GM10266 (cell line): ENCODE measurements at regions not wholly inside any gene's neighbourhood (a gene's known extent, or its start where the extent isn't known, plus 50 kb on each side); places are given as distances from the start of the nearest gene placed in this dataset.

Experiments
- DNase-seq: peaks from one replicate; pipeline ENCODE4 v3.0.0; 2012; ENCODE audit errors: extremely low spot score
- TF ChIP-seq, protein P1 (sequence below): IDR thresholded peaks from 2 replicates; pipeline ENCODE4 v1.5.1; 2012; ENCODE audit warnings: mild to moderate bottlenecking, low read depth; ENCODE audit not compliant: control insufficient read depth, insufficient read depth; ENCODE audit errors: missing control alignments

DNA sequence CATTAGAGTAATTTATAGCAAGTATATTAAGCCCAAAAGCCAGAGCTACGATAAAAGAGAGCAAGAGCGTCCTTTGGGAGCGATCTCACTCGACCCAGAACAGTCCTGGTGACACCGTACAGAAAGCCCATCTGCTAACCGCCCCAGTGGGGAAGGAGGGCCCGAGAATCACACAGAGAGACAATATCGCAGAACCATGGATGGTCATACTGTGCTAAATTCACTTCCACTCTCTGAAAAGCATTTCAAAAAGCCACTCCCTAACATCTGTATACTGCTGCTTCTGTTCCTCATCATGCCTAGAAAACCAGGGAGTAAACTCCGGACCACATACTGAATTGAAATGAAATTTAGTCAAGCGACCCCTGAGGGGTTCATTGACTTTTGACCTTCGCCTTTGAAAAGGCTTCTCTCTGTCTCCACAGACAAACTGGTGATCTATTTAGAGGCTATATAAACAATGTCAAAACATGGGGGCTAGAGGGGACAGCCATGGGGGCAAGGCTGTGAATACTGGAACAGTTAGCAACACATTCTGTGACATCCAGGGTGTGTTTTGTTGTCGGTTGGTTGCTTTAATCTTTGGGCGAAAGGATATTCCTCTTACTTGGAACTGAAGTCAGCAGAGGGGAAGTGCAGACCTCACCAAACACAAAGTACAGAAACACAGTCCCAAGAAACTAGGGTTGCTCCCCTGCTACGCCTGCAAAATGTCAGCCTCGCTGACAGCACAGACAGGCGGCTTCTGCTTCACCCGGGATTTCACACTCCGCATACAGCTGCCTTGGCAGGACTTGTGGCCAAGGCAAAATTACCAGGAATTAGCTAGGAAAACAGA, 129.0 kb upstream of the RASGEF1B start:
- no peak for DNase-seq
- TF ChIP-seq, protein P1, sequence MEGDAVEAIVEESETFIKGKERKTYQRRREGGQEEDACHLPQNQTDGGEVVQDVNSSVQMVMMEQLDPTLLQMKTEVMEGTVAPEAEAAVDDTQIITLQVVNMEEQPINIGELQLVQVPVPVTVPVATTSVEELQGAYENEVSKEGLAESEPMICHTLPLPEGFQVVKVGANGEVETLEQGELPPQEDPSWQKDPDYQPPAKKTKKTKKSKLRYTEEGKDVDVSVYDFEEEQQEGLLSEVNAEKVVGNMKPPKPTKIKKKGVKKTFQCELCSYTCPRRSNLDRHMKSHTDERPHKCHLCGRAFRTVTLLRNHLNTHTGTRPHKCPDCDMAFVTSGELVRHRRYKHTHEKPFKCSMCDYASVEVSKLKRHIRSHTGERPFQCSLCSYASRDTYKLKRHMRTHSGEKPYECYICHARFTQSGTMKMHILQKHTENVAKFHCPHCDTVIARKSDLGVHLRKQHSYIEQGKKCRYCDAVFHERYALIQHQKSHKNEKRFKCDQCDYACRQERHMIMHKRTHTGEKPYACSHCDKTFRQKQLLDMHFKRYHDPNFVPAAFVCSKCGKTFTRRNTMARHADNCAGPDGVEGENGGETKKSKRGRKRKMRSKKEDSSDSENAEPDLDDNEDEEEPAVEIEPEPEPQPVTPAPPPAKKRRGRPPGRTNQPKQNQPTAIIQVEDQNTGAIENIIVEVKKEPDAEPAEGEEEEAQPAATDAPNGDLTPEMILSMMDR: no peak

DNA sequence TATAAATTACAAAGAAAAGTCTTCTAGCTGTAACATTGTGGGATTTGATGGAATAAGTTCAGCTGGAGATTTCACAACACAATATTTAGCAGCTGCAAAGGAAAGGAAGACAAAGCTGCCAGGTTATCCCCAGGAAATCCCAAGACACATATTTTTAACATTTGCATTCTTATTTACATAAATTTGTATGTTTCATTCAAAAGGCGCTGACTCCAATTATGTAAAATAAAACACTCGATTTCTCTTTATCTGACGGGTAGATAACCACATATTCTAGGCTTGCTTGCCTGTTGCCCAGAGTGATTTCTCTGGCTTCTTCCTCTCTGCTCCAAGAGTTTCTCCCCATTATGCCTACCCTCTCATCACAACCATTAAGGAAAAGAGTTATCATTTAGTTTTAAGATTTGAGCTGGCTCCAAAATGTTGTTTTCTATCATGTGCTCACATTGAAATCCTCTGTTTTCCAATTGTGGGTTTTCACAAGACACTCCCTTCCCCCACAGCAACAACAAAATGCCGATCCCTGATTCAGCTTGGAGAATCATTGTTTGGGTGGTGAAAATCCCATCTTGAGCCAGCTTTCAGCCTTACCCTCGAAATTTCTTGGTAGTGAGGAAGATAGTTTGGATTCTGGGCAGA, 128.2 kb upstream of the RASGEF1B start:
- TF ChIP-seq, protein P1: no peak
- DNase-seq: no peak

DNA sequence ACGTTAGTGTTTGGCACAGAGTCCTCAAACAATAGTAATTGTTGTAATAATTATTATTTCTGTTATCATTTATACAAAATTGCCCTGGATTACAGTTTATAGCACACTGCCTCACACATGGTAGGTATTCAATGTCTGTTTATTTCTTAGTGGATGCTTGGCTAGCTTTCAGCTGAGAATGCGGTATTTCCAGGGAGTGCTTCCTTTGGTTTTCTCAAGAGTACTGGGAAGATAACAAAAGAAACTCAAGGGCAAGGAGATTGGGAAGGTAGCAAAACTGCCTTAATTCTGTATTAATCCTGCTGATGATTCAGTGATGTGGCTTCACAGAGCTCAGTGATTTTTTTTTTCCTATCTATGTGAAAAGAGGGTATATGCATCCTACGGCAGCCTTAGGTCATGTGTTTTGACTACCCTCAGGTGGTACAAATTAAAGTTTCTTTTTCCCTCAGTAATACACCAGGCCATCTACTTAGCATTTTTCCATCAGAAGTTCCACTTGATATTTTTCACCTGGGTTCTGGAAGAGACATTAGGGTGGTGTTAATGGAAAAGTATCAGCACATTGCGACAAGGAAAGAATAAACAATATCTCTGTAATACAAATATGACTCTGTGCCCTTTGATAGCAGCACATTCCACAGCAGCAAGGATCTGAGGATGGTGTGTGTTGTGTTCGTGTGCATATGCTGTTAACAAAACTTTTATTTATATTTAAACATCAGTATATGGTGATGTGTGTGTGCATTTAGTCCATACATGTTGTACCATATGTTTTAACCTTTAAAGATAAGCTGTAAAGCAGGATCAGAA, 124.3 kb upstream of the RASGEF1B start:
- DNase-seq: no peak
- TF ChIP-seq, protein P1: no peak

DNA sequence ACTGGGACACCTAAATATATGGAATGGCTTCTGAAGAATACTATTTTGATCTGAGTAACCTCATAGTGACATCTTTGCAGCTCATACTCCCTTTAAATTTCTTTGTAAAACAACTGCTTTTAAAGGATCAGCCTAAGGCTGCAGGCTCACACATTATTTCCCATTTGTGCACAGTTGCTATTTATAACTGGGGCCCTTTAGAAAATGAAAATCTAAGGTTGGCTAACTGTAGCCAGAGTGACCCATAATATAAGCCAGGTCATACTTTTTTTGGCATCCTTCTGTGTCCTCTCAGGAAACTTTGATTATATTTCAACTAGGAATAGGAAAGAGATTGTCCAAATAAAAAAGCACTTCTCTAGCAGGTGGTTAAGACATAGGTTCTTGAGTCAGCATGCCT, 123.6 kb upstream of the RASGEF1B start:
- no peak for DNase-seq
- TF ChIP-seq, protein P1: no peak

DNA sequence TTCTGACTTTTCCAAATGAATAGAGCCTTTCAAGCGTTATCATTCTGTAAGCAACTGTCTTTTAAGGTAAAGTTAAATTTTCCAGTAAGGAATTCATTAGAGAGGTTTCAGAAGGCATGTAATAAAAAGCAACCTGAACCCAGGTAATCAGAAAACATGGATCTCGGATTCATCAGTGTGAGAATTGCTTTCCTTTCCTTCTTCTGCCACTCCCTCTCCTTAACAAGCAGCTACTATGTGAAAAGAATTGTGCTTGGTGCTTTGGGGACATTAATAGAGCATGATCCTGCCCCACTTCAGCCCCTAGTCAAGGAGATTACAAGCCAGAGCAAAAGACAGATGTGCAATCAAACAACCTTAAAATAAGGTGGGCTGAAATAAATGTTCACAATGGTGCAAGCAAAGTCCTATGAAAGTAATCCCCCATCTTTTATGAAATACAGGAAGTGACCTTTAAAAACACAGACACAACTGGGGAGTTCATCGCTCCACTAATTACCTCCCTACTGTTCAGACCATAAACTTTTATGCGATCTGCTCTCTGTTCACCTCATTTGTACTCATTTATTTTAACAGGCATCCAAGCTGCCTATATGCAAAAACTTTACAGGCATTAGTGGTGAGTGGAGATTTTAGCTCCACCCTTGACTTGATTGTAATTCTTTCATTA, 122.9 kb upstream of the RASGEF1B start:
- DNase-seq: no peak
- TF ChIP-seq, protein P1: no peak

DNA sequence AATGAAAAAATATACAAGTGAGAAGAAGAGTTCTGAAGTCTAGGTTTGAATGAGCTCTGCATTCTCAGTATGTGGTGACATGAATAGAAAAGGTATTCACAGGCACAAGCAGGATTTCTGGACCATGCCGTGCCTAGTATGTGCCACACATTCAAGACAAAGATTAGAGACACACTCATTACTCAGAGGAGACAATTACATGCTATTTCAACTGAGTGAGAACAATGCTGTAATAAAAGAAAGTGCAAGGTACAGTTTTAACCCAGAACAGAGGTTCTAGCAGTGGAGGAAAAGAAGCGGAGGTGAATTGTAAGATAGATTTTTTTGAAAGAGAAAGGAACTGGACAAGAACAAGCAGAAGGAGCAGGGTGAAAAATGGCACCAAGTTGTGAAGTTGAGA, 121.0 kb upstream of the RASGEF1B start:
- DNase-seq: no peak
- TF ChIP-seq, protein P1: no peak
